ENCODE measurements at regions not wholly inside any gene's neighbourhood (a gene's known extent, or its start where the extent isn't known, plus 50 kb on each side); places are given as distances from the start of the nearest gene placed in this dataset.

DNA sequence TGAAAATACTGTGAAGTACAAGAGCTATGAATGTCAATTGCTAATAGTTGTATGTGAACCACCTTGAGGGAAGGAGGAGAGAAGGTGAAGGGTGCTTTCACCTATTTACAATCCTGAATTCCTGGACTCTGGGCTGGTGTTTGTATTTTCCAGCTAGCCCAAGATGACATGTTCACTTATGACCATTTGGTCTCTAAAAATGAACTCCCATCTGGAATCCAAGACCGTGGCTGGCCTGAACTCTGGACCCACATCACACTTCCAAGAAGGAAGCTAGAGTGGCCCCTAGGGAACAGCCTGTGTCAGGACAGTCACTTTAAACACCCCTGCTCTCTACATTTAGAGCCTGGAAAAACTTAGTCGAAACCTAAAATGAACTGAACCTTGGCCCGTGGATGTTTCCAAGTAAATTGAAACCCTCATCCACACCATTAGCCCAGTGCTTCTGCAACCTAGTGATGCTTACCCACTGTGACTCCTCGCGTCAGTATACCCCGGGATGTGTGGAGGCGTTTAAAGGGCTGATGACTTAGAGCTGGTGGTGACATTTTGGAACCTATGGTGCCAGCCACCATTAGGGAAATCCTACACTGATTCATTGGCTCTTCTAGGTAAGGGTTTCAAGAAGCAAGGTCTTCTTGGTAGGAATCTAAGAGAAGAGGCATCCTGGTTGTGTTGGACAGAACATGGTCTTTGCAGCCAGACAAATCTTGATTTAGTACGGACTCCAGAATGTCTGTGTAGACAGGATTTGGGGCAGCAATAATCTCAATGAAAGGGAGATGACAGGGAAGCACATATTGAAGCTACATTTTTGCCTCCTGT is 171.5 kb upstream of the IRF2BP2 start (continued):
- TF ChIP-seq, protein P1, sequence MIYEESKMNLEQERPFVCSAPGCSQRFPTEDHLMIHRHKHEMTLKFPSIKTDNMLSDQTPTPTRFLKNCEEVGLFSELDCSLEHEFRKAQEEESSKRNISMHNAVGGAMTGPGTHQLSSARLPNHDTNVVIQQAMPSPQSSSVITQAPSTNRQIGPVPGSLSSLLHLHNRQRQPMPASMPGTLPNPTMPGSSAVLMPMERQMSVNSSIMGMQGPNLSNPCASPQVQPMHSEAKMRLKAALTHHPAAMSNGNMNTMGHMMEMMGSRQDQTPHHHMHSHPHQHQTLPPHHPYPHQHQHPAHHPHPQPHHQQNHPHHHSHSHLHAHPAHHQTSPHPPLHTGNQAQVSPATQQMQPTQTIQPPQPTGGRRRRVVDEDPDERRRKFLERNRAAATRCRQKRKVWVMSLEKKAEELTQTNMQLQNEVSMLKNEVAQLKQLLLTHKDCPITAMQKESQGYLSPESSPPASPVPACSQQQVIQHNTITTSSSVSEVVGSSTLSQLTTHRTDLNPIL (CRISPR knock-in tag; IDR thresholded peaks at IDR 0.05): no peak
- 0 out of 2 replicates have a peak, but pooled peaks have one; percentile 53 for TF ChIP-seq CC2D1A (IDR thresholded peaks at IDR 0.05)
- no peak for TF ChIP-seq ZNF23 (CRISPR knock-in tag; IDR thresholded peaks at IDR 0.05)
- no peak for TF ChIP-seq BDP1 (IDR thresholded peaks at IDR 0.05; ENCODE audit: insufficient read depth, insufficient read length)
- TF ChIP-seq L3MBTL2 (IDR thresholded peaks at IDR 0.05): peak; percentile 30; the same call in 1 of the 2 replicates
- TF ChIP-seq HNRNPH1 (optimal IDR thresholded peaks at IDR 0.05; ENCODE audit: low read depth, low read length): no peak
- TF ChIP-seq CREB1 (IDR thresholded peaks at IDR 0.05): no peak
- no peak for TF ChIP-seq CREB1 (CRISPR knock-in tag; IDR thresholded peaks at IDR 0.05)
- TF ChIP-seq, protein P2, sequence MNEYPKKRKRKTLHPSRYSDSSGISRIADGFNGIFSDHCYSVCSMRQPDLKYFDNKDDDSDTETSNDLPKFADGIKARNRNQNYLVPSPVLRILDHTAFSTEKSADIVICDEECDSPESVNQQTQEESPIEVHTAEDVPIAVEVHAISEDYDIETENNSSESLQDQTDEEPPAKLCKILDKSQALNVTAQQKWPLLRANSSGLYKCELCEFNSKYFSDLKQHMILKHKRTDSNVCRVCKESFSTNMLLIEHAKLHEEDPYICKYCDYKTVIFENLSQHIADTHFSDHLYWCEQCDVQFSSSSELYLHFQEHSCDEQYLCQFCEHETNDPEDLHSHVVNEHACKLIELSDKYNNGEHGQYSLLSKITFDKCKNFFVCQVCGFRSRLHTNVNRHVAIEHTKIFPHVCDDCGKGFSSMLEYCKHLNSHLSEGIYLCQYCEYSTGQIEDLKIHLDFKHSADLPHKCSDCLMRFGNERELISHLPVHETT (CRISPR knock-in tag; conservative IDR thresholded peaks at IDR 0.05 in 1 of 2, IDR thresholded peaks at IDR 0.05 in 1 of 2): no peak
- 0 out of 2 replicates have a peak, but pooled peaks have one; percentile 23 for TF ChIP-seq SP1 (CRISPR knock-in tag; IDR thresholded peaks at IDR 0.05)
- TF ChIP-seq ZNF347 (CRISPR knock-in tag; IDR thresholded peaks at IDR 0.05; ENCODE audit: low read depth): no peak
- TF ChIP-seq IFI16 (CRISPR knock-in tag; IDR thresholded peaks at IDR 0.05): no peak
- TF ChIP-seq, protein P3, sequence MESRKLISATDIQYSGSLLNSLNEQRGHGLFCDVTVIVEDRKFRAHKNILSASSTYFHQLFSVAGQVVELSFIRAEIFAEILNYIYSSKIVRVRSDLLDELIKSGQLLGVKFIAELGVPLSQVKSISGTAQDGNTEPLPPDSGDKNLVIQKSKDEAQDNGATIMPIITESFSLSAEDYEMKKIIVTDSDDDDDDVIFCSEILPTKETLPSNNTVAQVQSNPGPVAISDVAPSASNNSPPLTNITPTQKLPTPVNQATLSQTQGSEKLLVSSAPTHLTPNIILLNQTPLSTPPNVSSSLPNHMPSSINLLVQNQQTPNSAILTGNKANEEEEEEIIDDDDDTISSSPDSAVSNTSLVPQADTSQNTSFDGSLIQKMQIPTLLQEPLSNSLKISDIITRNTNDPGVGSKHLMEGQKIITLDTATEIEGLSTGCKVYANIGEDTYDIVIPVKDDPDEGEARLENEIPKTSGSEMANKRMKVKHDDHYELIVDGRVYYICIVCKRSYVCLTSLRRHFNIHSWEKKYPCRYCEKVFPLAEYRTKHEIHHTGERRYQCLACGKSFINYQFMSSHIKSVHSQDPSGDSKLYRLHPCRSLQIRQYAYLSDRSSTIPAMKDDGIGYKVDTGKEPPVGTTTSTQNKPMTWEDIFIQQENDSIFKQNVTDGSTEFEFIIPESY (CRISPR knock-in tag; IDR thresholded peaks at IDR 0.05): no peak
- TF ChIP-seq, protein P4, sequence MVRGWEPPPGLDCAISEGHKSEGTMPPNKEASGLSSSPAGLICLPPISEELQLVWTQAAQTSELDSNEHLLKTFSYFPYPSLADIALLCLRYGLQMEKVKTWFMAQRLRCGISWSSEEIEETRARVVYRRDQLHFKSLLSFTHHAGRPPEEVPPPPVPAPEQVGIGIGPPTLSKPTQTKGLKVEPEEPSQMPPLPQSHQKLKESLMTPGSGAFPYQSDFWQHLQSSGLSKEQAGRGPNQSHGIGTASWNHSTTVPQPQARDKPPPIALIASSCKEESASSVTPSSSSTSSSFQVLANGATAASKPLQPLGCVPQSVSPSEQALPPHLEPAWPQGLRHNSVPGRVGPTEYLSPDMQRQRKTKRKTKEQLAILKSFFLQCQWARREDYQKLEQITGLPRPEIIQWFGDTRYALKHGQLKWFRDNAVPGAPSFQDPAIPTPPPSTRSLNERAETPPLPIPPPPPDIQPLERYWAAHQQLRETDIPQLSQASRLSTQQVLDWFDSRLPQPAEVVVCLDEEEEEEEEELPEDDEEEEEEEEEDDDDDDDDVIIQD (CRISPR knock-in tag; IDR thresholded peaks at IDR 0.05): peak; percentile 33; the same call in 1 of the 2 replicates
- TF ChIP-seq, protein P5, sequence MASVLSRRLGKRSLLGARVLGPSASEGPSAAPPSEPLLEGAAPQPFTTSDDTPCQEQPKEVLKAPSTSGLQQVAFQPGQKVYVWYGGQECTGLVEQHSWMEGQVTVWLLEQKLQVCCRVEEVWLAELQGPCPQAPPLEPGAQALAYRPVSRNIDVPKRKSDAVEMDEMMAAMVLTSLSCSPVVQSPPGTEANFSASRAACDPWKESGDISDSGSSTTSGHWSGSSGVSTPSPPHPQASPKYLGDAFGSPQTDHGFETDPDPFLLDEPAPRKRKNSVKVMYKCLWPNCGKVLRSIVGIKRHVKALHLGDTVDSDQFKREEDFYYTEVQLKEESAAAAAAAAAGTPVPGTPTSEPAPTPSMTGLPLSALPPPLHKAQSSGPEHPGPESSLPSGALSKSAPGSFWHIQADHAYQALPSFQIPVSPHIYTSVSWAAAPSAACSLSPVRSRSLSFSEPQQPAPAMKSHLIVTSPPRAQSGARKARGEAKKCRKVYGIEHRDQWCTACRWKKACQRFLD (CRISPR knock-in tag; IDR thresholded peaks at IDR 0.05): no peak; the same call in 1 of the 2 replicates
- TF ChIP-seq, protein P6, sequence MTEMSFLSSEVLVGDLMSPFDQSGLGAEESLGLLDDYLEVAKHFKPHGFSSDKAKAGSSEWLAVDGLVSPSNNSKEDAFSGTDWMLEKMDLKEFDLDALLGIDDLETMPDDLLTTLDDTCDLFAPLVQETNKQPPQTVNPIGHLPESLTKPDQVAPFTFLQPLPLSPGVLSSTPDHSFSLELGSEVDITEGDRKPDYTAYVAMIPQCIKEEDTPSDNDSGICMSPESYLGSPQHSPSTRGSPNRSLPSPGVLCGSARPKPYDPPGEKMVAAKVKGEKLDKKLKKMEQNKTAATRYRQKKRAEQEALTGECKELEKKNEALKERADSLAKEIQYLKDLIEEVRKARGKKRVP (CRISPR knock-in tag; IDR thresholded peaks at IDR 0.05): no peak
- no peak for TF ChIP-seq TCFL5 (CRISPR knock-in tag; conservative IDR thresholded peaks at IDR 0.05)
- TF ChIP-seq DMBX1 (CRISPR knock-in tag; IDR thresholded peaks at IDR 0.05; ENCODE audit: borderline replicate concordance): no peak

Data from K562 (cell line).